ENCODE measurements at regions not wholly inside any gene's neighbourhood (a gene's known extent, or its start where the extent isn't known, plus 50 kb on each side); places are given as distances from the start of the nearest gene placed in this dataset.
"Not testable (repeated sequence)": the region's sequence is repeated elsewhere in the genome, so short reads cannot be mapped to it uniquely, and the experiment has no call there.

DNA sequence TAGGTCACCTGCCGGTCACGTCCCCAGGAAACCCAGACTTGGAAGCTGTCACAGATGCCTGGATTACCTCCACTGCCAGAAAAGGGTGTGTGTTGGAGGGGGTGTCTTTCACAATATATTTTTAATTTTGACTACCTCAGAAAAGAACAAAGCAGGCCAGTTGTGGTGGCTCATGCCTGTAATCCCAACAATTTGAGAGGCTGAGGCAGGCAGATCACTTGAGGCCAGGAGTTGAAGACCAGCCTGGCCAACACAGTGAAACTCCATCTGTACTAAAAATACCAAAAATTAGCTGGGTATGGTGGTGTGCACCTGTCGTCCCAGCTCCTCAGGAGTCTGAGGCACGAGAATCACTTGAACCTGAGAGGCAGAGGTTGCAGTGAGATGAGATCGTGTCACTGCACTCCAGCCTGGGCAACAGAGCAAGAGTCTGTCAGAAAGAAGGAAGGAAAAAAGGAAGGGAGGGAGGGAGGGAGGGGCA lies 81.6 kb upstream of the FGF3 start:
- TF ChIP-seq, protein P1, sequence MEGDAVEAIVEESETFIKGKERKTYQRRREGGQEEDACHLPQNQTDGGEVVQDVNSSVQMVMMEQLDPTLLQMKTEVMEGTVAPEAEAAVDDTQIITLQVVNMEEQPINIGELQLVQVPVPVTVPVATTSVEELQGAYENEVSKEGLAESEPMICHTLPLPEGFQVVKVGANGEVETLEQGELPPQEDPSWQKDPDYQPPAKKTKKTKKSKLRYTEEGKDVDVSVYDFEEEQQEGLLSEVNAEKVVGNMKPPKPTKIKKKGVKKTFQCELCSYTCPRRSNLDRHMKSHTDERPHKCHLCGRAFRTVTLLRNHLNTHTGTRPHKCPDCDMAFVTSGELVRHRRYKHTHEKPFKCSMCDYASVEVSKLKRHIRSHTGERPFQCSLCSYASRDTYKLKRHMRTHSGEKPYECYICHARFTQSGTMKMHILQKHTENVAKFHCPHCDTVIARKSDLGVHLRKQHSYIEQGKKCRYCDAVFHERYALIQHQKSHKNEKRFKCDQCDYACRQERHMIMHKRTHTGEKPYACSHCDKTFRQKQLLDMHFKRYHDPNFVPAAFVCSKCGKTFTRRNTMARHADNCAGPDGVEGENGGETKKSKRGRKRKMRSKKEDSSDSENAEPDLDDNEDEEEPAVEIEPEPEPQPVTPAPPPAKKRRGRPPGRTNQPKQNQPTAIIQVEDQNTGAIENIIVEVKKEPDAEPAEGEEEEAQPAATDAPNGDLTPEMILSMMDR (IDR thresholded peaks at IDR 0.05): not testable (repeated sequence)
- TF ChIP-seq EZH2 (IDR thresholded peaks at IDR 0.05; ENCODE audit: borderline replicate concordance, insufficient read depth, low read depth, low read length, poor library complexity, severe bottlenecking): not testable (repeated sequence)
